ENCODE measurements at regions not wholly inside any gene's neighbourhood (a gene's known extent, or its start where the extent isn't known, plus 50 kb on each side); places are given as distances from the start of the nearest gene placed in this dataset.

DNA sequence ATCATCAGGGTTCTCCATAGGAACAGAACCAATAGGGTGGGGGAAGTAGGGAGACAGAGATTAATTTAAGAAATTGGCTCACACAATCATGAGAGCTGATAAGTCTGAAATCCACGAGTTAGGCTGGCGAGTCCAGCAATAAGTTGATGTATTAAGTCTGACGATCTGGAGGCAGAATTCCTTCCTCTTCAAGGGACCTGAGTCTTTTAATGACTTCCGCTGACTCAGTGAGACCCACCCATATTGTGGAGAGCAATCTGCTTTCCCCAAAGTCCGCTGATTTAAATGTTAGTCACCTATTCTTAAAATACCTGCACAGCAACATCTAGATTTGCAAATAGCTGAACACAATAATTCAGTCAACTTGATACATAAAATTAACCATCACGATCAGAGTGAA is 97.8 kb downstream of the SPTSSA start:
- FAIRE-seq = no peak

GRCh38 chr14:34363733-34364134 is 98.3 kb downstream of the SPTSSA start:
- DNase-seq (ENCODE audit: low read depth in 1 of 2, low spot score in 1 of 2) (no peak), FAIRE-seq (no peak), ATAC-seq (no peak)
- POLR2A ChIA-PET = no interaction called here
- WGBS (ENCODE audit: missing lambda C conversion rate) = 68% methylated on average over 6 of the region's 6 CpGs
- Histone ChIP-seq H3K4me1 (peaks cover 22% of the 10 kb centered on the region), H3K4me3 (no peak overlapping the region), H3K4me2 (no peak overlapping the region), H3K27ac (peak overlapping the region; percentile 12 to 73; a peak in 4 of 6 replicates), H3K9me3 (no peaks in the 10 kb centered on the region)
- CTCF ChIA-PET = interaction anchor here (0.6 to 5.5 kb wide), 3 partner anchors 32 to 134 kb away, joined by 3 to 41 read pairs (median 8); no protein-coding TSS in a partner anchor
- TF ChIP-seq HEYL (CRISPR knock-in tag; IDR thresholded peaks at IDR 0.05) (no peak), EP300 (IDR thresholded peaks at IDR 0.05) (no peak), CTCF (IDR thresholded peaks at IDR 0.05) (no peak), FOXS1 (CRISPR knock-in tag; IDR thresholded peaks at IDR 0.05) (no peak), PBX3 (IDR thresholded peaks at IDR 0.05) (no peak), SREBF2 (IDR thresholded peaks at IDR 0.05) (no peak), E2F6 (IDR thresholded peaks at IDR 0.05; ENCODE audit: borderline replicate concordance, low read depth) (no peak), NR3C1 (IDR thresholded peaks at IDR 0.05) (no peak), RCOR1 (IDR thresholded peaks at IDR 0.05; ENCODE audit: low read depth, low read length) (no peak), TFCP2L1 (CRISPR knock-in tag; IDR thresholded peaks at IDR 0.05) (no peak), ZC3H11A (IDR thresholded peaks at IDR 0.05) (no peak), ESRRA (IDR thresholded peaks at IDR 0.05; ENCODE audit: borderline replicate concordance, low read length) (no peak), KDM5A (IDR thresholded peaks at IDR 0.05) (no peak), NPAS2 (CRISPR knock-in tag; IDR thresholded peaks at IDR 0.05; ENCODE audit: borderline replicate concordance) (no peak), ZFP36 (IDR thresholded peaks at IDR 0.05; ENCODE audit: borderline replicate concordance, partially characterized antibody) (no peak), RFX5 (IDR thresholded peaks at IDR 0.05) (no peak), EHMT2 (IDR thresholded peaks at IDR 0.05; ENCODE audit: low read depth) (no peak), JUN (IDR thresholded peaks at IDR 0.05) (no peak), FOSB (CRISPR knock-in tag; IDR thresholded peaks at IDR 0.05) (no peak)
- TF ChIP-seq, protein P1, sequence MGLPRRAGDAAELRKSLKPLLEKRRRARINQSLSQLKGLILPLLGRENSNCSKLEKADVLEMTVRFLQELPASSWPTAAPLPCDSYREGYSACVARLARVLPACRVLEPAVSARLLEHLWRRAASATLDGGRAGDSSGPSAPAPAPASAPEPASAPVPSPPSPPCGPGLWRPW (IDR thresholded peaks at IDR 0.05) = no peak

More for the DNA sequence above, 97.8 kb downstream of the SPTSSA start:
- ChIA-PET CTCF (interaction anchor here (0.6 to 5.5 kb wide), 5 partner anchors 8 to 134 kb away, joined by 3 to 41 read pairs (median 5); no protein-coding TSS in a partner anchor), POLR2A (no interaction called here)
- ATAC-seq (no peak), DNase-seq (ENCODE audit: low read depth in 1 of 2, low spot score in 1 of 2) (no peak)
- Histone ChIP-seq H3K4me1 (peaks cover 27% of the 10 kb centered on the region), H3K4me2 (no peak overlapping the region), H3K4me3 (no peak overlapping the region), H3K27ac (peak overlapping the region; percentile 12 to 73; a peak in 4 of 6 replicates), H3K9me3 (no peaks in the 10 kb centered on the region)
- 87% methylated on average over 6 of the region's 6 CpGs for WGBS (ENCODE audit: missing lambda C conversion rate)
- TF ChIP-seq CBX8 (IDR thresholded peaks at IDR 0.05) = no peak
- no peak for TF ChIP-seq SREBF2 (IDR thresholded peaks at IDR 0.05)

DNA sequence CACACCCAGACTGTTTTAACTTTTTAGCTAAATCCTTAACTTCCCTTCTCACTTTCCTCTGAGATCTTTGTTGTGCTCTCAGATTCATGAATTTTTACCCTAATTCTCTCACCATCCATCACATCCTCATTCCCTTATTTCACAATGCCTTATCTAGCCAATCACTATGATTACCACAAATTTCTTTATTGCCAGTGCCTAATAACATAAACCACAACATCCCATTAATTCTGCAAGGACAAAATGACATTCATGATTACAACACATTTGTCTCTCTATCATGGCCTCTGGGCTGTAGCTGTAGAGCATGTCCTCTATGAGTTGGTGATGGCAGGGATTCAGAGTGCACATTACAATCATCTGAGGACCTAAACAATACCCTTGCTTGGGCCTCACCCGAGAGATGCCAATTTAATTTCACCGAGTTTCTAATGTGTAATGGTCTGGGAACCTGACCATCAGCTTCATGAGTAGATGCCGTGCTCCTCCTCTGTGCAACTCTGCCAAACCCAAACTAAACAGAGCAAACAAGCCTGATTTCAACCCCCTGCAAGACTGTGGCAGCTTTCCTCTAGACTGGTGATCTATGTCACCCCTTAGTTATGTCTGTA is 99.3 kb downstream of the SPTSSA start:
- FAIRE-seq (no peak), ATAC-seq (no peak), DNase-seq (ENCODE audit: low read depth in 1 of 2, low spot score in 1 of 2) (no peak)
- H3K4me1 ChIP-seq = peaks cover 16% of the 10 kb centered on the region
- H3K9me3 ChIP-seq = no peaks in the 10 kb centered on the region
- TF ChIP-seq CBX8 (IDR thresholded peaks at IDR 0.05) = no peak
- no peak for TF ChIP-seq ZFP36 (IDR thresholded peaks at IDR 0.05; ENCODE audit: borderline replicate concordance, partially characterized antibody)
- TF ChIP-seq CEBPB (IDR thresholded peaks at IDR 0.05) = no peak
- TF ChIP-seq GATA3 (IDR thresholded peaks at IDR 0.05; ENCODE audit: borderline replicate concordance) = no peak
- no peak for TF ChIP-seq HOXA7 (CRISPR knock-in tag; IDR thresholded peaks at IDR 0.05)
- TF ChIP-seq RCOR1 (IDR thresholded peaks at IDR 0.05; ENCODE audit: low read depth, low read length) = no peak
- TF ChIP-seq TFCP2L1 (CRISPR knock-in tag; IDR thresholded peaks at IDR 0.05) = no peak
- no peak for TF ChIP-seq RARB (CRISPR knock-in tag; IDR thresholded peaks at IDR 0.05)
- TF ChIP-seq EP300 (IDR thresholded peaks at IDR 0.05) = no peak
- TF ChIP-seq FOXS1 (CRISPR knock-in tag; IDR thresholded peaks at IDR 0.05) = no peak
- TF ChIP-seq ESRRA (IDR thresholded peaks at IDR 0.05; ENCODE audit: borderline replicate concordance, low read length) = no peak
- no peak for TF ChIP-seq MAX (IDR thresholded peaks at IDR 0.05)
- no peak for TF ChIP-seq POLR2AphosphoS2 (conservative IDR thresholded peaks at IDR 0.05; ENCODE audit: low read length)
- CTCF ChIA-PET = interaction anchor here (0.5 to 5.5 kb wide), 3 partner anchors 31 to 135 kb away, joined by 3 to 41 read pairs (median 8); no protein-coding TSS in a partner anchor
- H3K4me3 ChIP-seq = no peak overlapping the region
- WGBS (ENCODE audit: missing lambda C conversion rate) = 65% methylated on average over 3 of the region's 3 CpGs
- H3K27ac ChIP-seq = peak overlapping the region in 1 of 2 experiments; percentile 73; a peak in 4 of 6 replicates
- POLR2A ChIA-PET = no interaction called here
- no peak overlapping the region for H3K4me2 ChIP-seq
